ENCODE measurements at regions not wholly inside any gene's neighbourhood (a gene's known extent, or its start where the extent isn't known, plus 50 kb on each side); places are given as distances from the start of the nearest gene placed in this dataset.

GRCh38 chr2:128368437-128369107 lies 49.9 kb upstream of the HS6ST1 start:
- no peak for DNase-seq

GRCh38 chr2:128369108-128369555 lies 50.5 kb upstream of the HS6ST1 start:
- DNase-seq, result peak; percentile 39

- no peak for DNase-seq
Measured at GRCh38 chr2:128369602-128370467, 51.2 kb upstream of the HS6ST1 start.

- no peak for DNase-seq
Measured at GRCh38 chr2:128370468-128371247, 52.0 kb upstream of the HS6ST1 start.

GRCh38 chr2:128371248-128371630 lies 52.6 kb upstream of the HS6ST1 start:
- DNase-seq, result no peak

GRCh38 chr2:128371648-128372345 lies 53.1 kb upstream of the HS6ST1 start:
- DNase-seq, result no peak

- DNase-seq, result no peak
Measured at GRCh38 chr2:128372621-128373341, 54.1 kb upstream of the HS6ST1 start.

- DNase-seq, result no peak
Measured at GRCh38 chr2:128373451-128374000, 54.9 kb upstream of the HS6ST1 start.

GRCh38 chr2:128374001-128374710 lies 55.5 kb upstream of the HS6ST1 start:
- DNase-seq, result peak; percentile 79

- DNase-seq, result peak; percentile 23
Measured at GRCh38 chr2:128374711-128375413, 56.2 kb upstream of the HS6ST1 start.

- no peak for DNase-seq
Measured at GRCh38 chr2:128375454-128375853, 56.8 kb upstream of the HS6ST1 start.

- DNase-seq, result no peak
Measured at GRCh38 chr2:128376241-128377041, 57.8 kb upstream of the HS6ST1 start.

- peak; percentile 8 for DNase-seq
Measured at GRCh38 chr2:128377071-128377910, 58.6 kb upstream of the HS6ST1 start.

- no peak for DNase-seq
Measured at GRCh38 chr2:128378231-128379020, 59.8 kb upstream of the HS6ST1 start.

GRCh38 chr2:128379021-128380015 lies 60.6 kb upstream of the HS6ST1 start:
- DNase-seq, result peak; percentile 93
